ENCODE measurements at regions not wholly inside any gene's neighbourhood (a gene's known extent, or its start where the extent isn't known, plus 50 kb on each side); places are given as distances from the start of the nearest gene placed in this dataset.

DNA sequence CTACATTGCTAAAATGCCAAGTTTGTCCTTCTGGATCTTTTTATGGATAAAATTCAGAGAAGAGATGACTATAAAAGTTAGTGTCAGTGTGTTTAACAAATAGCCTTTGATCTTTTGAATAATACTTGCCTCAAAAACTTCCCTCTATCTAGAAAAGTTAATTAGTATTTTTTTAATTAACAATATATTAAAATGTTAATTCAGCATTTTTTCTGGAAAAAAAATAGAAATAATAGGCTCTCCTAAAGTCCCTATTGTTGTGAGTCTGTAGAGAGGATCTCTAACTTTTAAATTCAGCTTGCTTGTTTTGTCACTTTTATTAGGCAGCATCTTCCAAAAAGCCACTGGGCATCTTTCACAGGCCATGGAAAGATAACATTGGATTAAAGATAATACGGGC lies 435.2 kb upstream of the RASGEF1B start:
- no peak for TF ChIP-seq CTCF (IDR thresholded peaks at IDR 0.05)

- TF ChIP-seq CTCF (IDR thresholded peaks at IDR 0.05), result no peak
These were observed 434.3 kb upstream of the RASGEF1B start for GRCh38 chr4:81905971-81906370.

- TF ChIP-seq CTCF (IDR thresholded peaks at IDR 0.05), result no peak
These were observed 432.4 kb upstream of the RASGEF1B start for GRCh38 chr4:81904121-81904520.

DNA sequence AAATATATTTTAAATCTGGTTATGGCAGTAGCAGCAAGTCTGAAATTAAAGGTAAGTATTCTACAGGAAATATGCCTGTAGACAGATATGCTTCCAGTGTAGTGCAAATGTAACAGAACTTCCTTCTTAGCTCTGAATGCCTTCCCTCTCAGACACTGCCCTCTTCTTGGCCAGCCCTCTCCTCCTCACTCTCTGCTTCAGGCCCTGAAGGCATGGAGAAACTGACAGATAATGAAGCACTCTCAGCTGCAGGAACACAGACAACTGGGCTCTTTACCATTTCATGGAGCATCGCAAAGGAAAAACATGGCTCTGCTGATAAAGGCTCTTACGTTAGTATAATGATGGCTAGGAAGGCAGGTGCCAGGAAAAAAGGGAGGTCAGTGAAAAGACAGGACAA lies 431.5 kb upstream of the RASGEF1B start:
- TF ChIP-seq CTCF (IDR thresholded peaks at IDR 0.05), result no peak

DNA sequence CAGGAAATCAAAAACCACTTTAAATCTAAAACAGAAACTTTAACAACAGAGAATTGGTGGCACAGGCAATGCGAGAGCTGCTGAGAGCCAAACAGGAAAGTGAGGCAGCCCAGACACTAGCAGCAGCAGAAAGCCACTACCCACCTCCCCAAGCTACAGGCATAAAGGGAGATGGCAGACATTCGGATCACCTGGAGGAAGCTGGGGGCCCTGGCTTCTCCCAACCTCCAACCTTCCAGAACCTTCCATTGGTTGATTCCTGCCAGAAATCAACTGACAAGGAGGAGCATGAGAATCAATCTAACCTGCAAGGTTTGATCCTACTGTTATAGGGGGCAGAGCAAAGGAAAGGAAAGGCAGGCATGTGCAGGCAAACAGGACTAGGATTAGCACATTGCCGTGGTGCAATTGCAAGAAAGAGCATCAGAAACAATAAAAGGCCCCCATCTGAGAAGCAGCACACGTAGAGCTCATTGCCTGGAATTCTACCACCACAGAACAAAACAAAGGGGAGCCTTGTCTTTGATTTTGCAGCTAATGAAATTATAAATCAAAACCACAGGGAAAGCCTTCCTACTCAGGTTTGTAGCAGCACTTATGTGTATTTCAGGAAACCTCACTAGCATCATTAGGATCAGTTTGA lies 427.3 kb upstream of the RASGEF1B start:
- no peak for TF ChIP-seq CTCF (IDR thresholded peaks at IDR 0.05)

- no peak for TF ChIP-seq CTCF (IDR thresholded peaks at IDR 0.05)
These were observed 425.2 kb upstream of the RASGEF1B start for GRCh38 chr4:81896936-81897335.

DNA sequence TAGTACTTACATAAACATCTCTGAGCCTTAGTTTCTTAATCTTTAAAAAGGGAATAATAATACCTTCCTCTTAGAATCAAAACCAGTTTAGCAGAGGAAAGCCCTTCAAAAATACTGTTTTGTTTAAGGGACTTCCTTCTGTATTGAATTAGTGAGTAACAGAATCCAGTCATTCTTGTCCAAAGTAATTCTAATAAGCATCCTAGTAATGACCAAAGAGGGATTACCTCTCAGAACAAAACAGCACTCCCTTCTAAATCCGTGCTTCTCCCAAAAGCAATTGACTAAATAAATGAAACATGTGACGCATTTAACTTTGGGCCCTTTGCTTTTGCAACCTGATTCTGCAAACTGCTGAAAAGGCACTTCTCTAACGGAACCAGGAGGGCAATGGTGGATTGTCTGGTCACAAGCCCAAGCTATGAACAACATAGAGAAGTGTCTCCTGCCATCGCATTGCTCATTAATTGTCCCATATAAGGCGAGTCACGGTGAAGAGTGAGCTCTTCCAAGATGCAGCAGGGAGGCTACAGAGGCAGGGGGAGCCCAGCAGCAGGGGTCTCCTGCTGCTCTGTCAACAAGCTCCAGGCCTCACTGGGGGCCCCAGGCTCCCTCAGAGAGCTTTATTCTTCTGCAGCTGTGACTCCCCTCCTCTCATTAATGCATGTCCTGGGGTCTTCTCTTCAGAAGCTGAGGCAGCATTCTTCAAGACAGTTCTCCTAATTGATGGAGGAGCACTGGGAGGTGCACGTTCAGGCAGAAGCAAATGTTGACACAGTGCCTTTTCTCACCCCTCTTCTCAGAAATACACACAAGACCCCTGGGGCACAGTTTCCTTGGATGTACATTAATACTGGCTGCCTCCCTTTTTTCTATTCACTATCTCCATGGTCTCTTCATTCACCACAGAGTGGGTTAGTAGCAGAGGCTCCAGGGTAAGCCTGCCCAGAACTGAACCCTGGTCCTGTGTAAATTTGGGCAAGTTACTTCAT lies 419.6 kb upstream of the RASGEF1B start:
- no peak for TF ChIP-seq CTCF (IDR thresholded peaks at IDR 0.05)
